COLO829 (cell line): ENCODE measurements at regions not wholly inside any gene's neighbourhood (a gene's known extent, or its start where the extent isn't known, plus 50 kb on each side); places are given as distances from the start of the nearest gene placed in this dataset.

Experiments used
- DNase-seq: peaks from one replicate; pipeline ENCODE4 v3.0.0; 2012; ENCODE audit warnings: low spot score

GRCh38 chr6:40753675-40754448, 166.7 kb upstream of the LRFN2 start:
- no peak for DNase-seq

DNA sequence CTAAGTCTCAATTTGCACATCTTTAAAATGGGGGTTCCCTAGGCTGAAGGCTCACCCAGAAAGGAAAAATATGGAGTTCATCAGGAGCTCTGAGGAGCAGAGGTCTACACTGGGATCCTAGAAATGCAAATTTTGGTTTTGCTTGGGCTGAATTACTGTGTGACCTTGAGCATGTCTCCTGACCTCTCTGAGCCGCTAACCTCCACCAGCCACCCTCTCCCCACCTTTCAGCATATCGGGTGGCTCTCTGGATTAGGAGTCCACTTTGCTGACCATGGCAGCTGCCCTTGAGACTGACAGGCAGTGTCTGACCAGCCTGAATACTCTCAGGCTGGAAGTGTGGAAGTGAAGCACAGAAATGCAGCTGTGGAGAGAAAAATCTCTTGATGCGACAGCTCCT, 165.9 kb upstream of the LRFN2 start:
- DNase-seq = no peak

DNA sequence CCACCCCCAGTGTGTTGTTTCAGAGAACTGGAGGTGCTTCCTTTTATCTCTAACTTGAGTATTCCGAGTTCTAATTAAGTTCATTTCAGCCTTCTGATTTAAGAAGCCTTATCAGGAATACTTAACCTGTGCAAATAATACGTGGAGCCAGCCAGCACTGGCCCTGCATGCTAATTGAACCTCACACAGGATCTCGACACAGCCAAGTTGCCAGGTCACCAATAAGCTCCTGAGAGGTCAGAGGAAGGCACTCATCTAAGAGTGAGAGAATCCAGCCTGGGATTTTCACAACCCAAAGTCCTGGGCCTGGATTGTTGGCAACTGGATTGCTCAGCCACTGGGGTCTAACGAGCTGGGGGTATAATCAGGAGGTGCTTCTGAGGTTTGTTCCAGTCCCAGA, 157.7 kb upstream of the LRFN2 start:
- DNase-seq = no peak

DNA sequence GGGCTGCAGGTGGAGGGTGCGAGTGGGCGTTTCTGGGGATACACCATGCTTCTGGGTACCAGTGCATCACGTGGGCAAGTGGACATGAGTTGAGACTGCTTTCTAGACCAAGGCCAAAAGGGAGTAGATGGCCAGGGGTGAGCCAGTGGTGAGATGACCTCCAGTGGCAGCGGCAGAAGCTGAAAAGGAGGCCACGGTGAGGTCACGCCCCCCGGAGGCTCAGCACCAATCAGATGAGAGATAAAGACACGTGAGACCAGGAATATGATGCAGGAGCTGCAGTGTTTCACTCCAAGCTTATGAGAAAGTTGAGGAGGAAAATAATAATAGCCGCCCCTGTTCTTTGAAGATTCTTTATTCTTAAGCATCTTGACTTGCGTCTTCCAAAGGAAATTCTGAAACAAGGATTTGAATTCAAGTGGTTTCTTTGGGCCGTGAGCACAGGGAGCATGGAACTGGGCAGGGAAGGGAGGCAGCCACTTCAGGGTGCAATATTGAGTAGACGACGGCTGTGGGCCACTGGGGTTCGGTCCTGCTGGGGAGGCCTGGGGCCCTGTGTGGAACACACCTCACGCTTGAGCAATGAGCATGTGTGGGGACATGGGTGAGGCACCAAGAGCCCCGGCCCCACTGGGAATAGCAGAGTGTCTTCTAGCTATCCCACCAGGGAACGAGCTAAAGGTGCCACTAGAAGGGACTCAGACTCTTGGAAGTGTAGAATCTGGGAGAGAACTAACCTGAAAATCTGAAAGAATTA, 156.7 kb upstream of the LRFN2 start:
- DNase-seq = no peak

GRCh38 chr6:40743226-40743625, 156.1 kb upstream of the LRFN2 start:
- no peak for DNase-seq

- DNase-seq = no peak
Measured at GRCh38 chr6:40740518-40740917, 153.4 kb upstream of the LRFN2 start.

- no peak for DNase-seq
Measured at GRCh38 chr6:40738551-40739193, 151.5 kb upstream of the LRFN2 start.

GRCh38 chr6:40735521-40735920, 148.4 kb upstream of the LRFN2 start:
- DNase-seq = no peak

- DNase-seq = no peak
Measured at GRCh38 chr6:40735121-40735520, 148.0 kb upstream of the LRFN2 start.

- DNase-seq = no peak
Measured at GRCh38 chr6:40734607-40735006, 147.4 kb upstream of the LRFN2 start.

GRCh38 chr6:40733770-40734396, 146.7 kb upstream of the LRFN2 start:
- no peak for DNase-seq

- DNase-seq = no peak
Measured at GRCh38 chr6:40733290-40733689, 146.1 kb upstream of the LRFN2 start.

- no peak for DNase-seq
Measured at GRCh38 chr6:40732878-40733277, 145.7 kb upstream of the LRFN2 start.

DNA sequence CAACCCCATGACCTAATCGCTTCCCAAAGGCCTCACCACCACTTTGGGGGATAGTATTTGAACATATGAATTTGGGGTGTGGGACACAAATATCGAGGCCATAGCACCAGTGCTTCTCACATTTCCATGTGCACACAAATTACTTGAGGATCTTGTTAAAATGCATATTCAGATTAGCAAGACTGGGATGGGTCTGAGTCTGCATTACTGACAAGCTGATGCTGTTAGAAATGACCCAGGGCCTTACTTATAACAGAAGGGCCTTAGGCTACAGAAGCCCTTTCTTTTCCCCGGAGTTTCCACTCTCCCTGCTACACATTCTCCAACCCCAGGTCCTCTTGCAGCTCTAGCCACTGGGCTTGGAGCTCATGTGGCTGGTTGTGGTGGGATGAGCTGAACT, 141.5 kb upstream of the LRFN2 start:
- no peak for DNase-seq

- no peak for DNase-seq
Measured at GRCh38 chr6:40727271-40727670, 140.1 kb upstream of the LRFN2 start.

DNA sequence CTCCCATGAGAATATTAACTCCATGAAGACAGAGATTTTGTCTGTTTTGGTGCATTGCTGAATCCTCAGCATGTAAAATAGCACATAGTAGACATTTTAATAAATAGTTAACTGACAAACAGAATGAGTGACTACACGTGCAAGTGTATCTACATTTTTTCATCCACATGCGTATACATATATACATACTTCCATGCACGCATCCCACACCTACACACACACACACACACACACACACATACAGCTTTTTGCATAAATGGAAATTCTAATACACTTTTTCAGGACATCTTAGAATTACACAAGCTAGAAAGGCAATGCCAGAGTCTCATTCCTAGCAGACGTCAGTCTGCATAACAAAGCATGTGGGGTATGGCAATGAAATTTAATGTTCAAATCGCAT, 139.7 kb upstream of the LRFN2 start:
- no peak for DNase-seq

DNA sequence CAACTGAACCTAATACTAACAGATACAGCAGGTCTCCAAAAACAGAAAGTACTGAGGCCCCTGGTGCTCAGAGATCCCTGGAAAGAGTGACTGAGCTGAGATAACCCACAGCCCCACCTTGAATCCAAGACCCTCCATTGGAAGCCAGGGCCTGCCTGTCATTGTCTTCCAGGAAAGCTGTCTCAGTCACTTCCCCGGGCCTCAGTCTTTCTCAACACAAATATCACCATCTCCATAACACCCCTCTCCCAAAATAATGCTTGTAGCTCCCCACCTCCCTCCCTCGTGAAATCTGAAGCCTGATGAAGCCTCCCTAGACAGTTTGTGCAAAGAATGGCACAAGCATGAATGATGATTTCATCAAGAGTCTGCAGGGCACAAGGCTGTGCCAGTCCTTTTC, 138.2 kb upstream of the LRFN2 start:
- DNase-seq = no peak

DNA sequence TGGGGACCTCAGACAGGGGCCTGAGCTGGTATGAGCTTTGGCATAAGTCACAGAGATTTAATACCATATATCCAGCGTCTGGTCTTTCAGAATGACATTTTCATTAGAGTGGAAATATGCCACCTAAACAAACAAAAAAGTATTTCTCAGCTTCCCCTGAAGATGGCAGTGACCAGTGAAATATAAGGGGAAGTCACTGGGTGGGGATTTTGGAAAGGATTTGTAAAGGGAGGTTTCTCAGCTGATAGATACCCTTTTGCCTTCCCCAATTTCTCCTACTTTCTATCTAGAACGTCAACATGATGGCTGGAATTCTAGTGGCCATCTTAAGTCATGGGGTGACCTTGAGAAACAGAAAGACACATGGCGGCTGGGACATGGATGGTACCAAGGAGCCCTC, 137.7 kb upstream of the LRFN2 start:
- DNase-seq = no peak

DNA sequence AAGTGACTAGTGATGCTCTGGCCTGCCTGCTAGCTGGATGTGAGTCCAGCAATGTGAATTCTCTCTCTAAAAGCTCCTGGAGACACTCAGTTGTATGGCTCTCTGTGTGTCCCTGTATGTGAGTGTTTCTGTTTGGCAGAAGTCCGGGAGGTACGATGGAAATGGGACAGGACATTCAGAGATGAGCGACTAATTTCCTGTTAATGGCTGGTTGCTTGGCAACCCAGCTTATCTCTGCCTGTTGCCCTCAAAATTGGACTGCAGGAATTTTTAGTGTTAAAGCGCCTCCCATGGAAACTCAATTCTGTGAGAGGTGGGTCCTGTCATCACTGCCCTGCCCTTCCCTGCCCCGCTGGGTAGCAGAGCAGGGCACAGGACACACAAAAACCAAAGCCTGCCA, 136.8 kb upstream of the LRFN2 start:
- no peak for DNase-seq

DNA sequence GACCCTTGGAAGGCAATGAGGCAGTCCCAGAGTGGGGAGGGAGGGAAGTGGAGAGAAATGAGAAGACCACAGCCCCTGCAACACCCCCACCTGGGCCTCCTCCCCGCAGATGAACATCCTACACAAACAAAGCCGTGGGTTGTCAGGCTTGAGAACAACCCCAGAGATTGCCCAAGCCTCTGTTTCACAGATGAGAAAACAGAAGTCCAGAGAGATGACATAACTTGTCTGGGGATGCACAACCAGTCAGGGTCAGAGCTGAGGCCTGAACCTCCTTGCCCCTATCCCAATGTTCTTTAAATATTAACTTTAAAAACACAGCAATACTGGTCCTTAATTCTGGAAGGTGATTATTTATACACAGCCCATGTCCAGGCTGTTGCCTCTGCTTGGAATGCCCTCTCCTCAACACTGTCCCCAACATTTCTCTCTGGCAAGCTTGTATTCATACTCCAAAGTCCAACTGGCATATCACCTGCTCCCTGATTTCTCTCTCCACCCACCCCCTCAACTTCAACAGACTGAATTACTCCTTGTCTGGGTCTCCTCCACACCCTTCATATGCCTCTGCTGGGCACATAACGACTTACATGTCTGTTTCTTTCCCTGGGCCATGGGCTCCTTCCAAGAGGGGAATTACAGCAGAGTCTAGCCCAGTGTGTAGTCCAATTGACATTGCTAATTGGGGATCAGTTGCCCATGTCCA, 135.5 kb upstream of the LRFN2 start:
- DNase-seq = no peak

DNA sequence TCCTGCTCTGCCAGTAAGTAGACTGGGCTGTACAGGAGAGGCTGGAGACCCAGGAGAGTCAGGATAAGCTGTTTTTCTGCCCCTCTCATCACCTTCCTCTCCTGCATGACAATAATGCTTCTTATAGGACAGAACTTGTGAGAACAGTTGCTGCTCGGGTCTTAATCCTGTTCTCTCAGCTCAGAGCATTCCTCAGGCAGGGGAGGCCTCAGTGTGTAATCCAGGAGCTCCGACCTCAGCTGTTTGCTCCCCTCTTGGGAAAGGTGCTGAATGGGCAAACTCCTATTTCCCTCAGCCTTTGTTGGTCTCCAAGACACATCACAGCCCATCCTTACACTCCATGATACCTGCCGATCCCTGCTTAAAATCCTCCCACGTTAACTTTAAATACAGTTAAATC, 134.9 kb upstream of the LRFN2 start:
- no peak for DNase-seq
